Activated naive CD8-positive, alpha-beta T cell treated with anti-CD3 and anti-CD28 coated beads for 36 hours (primary cell): ENCODE measurements at regions not wholly inside any gene's neighbourhood (a gene's known extent, or its start where the extent isn't known, plus 50 kb on each side); places are given as distances from the start of the nearest gene placed in this dataset.

Experiments used
- DNase-seq: peaks from one replicate; pipeline ENCODE4 v3.0.0; 2021
- H3K27ac Mint-ChIP-seq: one replicate; pipeline ENCODE4 v1.8.0; 2022; ENCODE audit warnings: mild to moderate bottlenecking, moderate library complexity, mixed read lengths
- H3K27me3 Mint-ChIP-seq: one replicate; pipeline ENCODE4 v1.8.0; 2022; ENCODE audit warnings: mild to moderate bottlenecking, mixed read lengths
- H3K36me3 Mint-ChIP-seq: one replicate; pipeline ENCODE4 v1.8.0; 2021; ENCODE audit warnings: mild to moderate bottlenecking, mixed read lengths
- H3K4me1 Mint-ChIP-seq: one replicate; pipeline ENCODE4 v1.8.0; 2021; ENCODE audit warnings: mixed read lengths
- H3K4me3 Mint-ChIP-seq: one replicate; pipeline ENCODE4 v1.8.0; 2022; ENCODE audit warnings: mild to moderate bottlenecking, moderate library complexity, mixed read lengths
- H3K9me3 Mint-ChIP-seq: one replicate; pipeline ENCODE4 v1.8.0; 2022; ENCODE audit warnings: mixed read lengths

DNA sequence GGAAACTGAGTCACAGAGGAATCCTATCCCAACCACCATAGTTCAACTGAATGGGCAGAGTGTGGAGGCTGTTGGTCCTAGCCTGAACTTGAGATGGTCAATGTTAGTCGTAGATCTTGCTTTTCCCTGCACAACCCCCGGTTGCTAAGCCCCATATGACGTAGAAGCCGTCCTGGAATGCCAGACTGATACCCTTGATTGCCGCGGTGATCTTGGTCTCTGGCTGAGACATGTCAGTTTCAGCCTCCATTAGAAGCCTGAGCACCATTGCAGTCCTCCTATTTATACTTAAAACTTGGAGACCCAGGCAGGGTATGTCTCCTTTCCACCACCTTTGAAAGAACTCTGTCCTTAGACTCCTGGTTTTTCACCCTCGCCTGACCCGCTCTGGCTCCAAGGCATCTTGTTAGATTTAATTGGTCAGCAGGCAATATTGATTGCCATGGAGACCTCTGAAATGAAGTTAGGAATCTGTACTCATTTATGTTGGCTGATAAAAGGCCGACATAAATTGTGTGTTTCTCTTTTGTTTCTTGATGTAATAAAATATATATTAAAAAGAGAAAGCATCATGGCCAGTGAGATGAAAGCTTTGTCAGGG is 53.4 kb downstream of the RPLP1 start:
- Mint-ChIP-seq H3K9me3 (peaks cover 5% of the 10 kb centered on the region), H3K4me3 (no peak overlapping the region), H3K4me1 (peaks cover 6% of the 10 kb centered on the region), H3K27me3 (no peaks in the 10 kb centered on the region), H3K36me3 (peaks cover 2% of the 10 kb centered on the region), H3K27ac (no peak overlapping the region)
- DNase-seq: no peak

DNA sequence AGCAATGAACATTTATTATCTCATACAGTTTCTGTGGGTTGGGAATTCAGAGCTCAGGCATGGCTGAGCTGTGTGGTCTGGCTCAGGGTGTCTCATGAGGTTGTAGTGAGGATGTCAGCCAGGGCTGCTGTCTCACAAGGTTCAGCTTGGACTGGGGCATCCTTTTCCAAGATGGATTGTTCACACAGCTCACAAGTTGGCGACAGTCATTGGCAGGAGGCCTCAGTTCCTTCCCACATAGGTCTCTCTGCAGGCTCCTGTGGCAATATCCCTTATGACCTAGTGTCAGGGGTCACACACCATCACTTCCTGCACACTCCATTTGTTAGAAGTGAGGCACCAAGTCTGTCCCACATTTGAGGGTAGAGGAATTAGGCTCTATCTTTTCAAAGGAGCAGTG is 56.0 kb downstream of the RPLP1 start:
- Mint-ChIP-seq H3K27me3 (peaks cover 12% of the 10 kb centered on the region), H3K9me3 (peaks cover 5% of the 10 kb centered on the region), H3K4me3 (no peak overlapping the region), H3K4me1 (peaks cover 6% of the 10 kb centered on the region), H3K36me3 (peaks cover 2% of the 10 kb centered on the region), H3K27ac (no peak overlapping the region)
- no peak for DNase-seq

DNA sequence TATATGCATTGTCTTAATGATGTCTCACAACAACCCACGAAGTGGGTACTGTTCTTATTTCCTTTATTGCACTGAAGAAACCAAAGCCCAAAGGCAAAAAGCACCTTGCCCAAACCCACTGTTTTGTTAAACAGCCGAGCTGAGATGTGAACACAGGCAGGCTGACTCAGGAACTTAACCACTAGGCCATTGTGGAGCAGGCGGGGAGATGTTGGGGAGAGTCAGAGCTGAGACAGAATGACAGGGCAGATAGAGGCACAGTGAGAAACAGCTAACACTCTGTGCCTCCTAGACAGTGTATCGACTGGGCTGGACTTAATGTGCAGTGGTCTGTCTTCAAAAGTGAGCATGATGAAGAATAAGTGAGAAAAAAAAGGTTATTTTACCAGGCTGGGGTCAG is 56.5 kb downstream of the RPLP1 start:
- no peak for DNase-seq
- peaks cover 2% of the 10 kb centered on the region for H3K36me3 Mint-ChIP-seq
- H3K27me3 Mint-ChIP-seq: peaks cover 15% of the 10 kb centered on the region
- no peak overlapping the region for H3K4me3 Mint-ChIP-seq
- H3K9me3 Mint-ChIP-seq: peaks cover 5% of the 10 kb centered on the region
- no peak overlapping the region for H3K27ac Mint-ChIP-seq
- peaks cover 6% of the 10 kb centered on the region for H3K4me1 Mint-ChIP-seq

DNA sequence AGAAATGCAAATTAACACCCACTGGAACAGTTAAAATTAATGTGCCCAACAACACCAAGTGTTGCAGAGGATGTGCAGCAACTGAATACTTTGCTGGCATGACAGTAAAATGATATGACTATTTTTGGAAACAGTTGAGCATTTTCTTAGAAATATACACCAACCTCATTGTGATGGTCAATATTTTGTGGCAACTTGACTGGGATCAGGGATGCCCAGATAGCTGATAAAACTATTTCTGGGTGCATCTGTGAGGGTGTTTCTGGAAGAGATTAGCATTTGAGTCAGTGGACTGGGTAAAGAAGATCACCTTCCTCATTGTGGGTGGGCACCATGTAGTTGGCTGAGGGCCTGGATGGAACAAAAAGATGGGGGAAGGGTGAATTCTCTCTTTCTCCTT is 57.9 kb downstream of the RPLP1 start:
- no peak for DNase-seq
- no peak overlapping the region for H3K4me3 Mint-ChIP-seq
- peaks cover 6% of the 10 kb centered on the region for H3K4me1 Mint-ChIP-seq
- H3K27me3 Mint-ChIP-seq: peaks cover 15% of the 10 kb centered on the region
- H3K36me3 Mint-ChIP-seq: peaks cover 2% of the 10 kb centered on the region
- H3K9me3 Mint-ChIP-seq: peaks cover 7% of the 10 kb centered on the region
- H3K27ac Mint-ChIP-seq: no peak overlapping the region

DNA sequence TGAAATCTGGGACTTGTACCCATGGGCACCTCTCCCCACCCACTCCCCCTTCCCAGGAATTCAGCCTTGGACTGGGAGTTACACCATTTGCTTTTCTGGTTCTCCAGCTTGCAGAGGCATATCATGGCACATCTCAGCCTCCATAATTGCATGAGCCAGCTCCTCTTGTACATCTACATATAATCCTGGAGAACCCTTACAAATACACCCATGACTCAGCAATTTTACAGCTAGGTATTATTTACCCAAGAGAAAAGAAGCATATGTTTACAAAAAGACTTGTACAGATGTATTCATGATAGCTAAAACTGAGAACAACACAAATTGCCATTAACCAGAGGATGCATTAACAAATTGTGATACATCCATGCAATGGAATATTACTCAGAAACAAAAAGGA is 58.4 kb downstream of the RPLP1 start:
- no peak overlapping the region for H3K4me3 Mint-ChIP-seq
- H3K36me3 Mint-ChIP-seq: peaks cover 2% of the 10 kb centered on the region
- no peak overlapping the region for H3K27ac Mint-ChIP-seq
- no peak for DNase-seq
- H3K27me3 Mint-ChIP-seq: peaks cover 15% of the 10 kb centered on the region
- H3K4me1 Mint-ChIP-seq: peaks cover 6% of the 10 kb centered on the region
- peaks cover 7% of the 10 kb centered on the region for H3K9me3 Mint-ChIP-seq

DNA sequence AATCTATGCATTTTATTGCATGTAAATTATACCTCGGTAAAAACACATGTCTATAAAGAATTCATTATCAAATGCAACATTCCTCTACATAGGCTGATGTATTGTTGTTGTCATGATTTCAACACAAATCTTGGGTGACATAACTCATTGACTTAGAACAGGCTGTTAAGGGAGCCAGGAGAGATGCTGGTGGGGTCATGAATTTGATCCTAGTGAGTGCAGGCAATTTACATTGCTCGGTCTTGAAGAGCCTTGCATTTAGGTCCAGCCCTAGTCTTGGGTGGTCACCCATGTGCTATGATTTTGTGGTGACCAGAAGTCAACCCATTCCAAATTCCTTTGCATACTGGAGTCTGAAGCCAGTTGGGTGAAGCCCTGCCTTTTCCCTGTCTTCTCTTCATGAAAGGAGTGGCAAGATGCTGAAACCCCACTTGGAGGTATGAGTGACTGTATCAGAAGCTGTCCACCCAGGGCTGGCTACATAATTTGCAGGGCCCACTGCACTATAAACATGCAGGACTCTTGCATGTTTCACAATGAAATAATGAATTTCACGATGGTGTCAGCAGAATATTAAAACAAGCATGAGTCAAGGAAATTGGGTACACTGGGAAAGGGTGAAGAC is 59.2 kb downstream of the RPLP1 start:
- H3K4me3 Mint-ChIP-seq: no peak overlapping the region
- H3K27me3 Mint-ChIP-seq: peaks cover 15% of the 10 kb centered on the region
- DNase-seq: no peak
- H3K9me3 Mint-ChIP-seq: peaks cover 7% of the 10 kb centered on the region
- peaks cover 6% of the 10 kb centered on the region for H3K4me1 Mint-ChIP-seq
- peaks cover 2% of the 10 kb centered on the region for H3K36me3 Mint-ChIP-seq
- H3K27ac Mint-ChIP-seq: no peak overlapping the region

DNA sequence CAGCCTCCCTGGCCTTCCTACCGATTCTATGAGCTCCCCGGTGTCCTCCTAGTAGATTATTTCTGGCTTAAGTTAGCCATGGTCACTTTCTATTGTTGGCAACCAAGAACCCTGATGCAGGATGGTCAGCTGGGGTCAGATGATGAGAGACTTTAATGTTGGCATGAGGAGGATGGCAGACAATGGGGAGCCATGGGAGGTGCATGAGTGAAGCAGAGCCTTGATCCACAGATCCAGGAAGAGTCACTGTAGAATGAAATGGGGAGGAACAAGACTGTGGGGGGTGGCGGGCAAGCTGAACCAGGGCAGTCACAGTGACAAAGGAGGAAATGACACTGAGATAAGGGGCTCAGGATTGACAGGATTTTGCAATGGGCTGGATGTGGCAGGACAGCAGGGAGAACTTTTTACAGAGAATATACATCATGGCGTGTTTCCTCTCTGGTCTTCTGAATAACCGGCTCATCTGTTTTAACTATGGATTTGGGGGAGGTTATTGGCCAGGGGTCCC is 60.9 kb downstream of the RPLP1 start:
- no peak for DNase-seq
- no peak overlapping the region for H3K27ac Mint-ChIP-seq
- peaks cover 7% of the 10 kb centered on the region for H3K9me3 Mint-ChIP-seq
- no peak overlapping the region for H3K4me3 Mint-ChIP-seq
- peaks cover 6% of the 10 kb centered on the region for H3K4me1 Mint-ChIP-seq
- peaks cover 2% of the 10 kb centered on the region for H3K36me3 Mint-ChIP-seq
- H3K27me3 Mint-ChIP-seq: peaks cover 15% of the 10 kb centered on the region

DNA sequence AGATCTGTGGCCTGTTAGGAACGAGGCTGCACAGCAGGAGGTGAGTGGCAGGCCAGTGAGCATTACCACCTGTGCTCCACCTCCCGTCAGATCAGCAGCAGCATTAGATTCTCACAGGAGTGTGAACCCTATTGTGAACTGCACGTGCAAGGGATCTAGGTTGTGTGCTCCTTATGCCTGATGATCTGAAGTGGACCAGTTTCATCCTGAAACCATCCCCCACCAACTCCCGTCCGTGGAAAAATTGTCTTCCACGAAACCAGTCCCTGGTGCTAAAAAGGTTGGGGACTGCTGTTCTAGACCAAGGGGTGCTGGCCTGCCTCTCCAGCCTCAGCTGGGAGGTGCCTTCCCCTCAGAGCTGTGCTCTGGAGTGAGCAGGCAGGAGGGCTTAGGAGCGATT is 61.4 kb downstream of the RPLP1 start:
- Mint-ChIP-seq H3K27me3 (peaks cover 15% of the 10 kb centered on the region), H3K4me3 (no peak overlapping the region), H3K9me3 (peaks cover 7% of the 10 kb centered on the region), H3K27ac (no peak overlapping the region), H3K36me3 (peaks cover 2% of the 10 kb centered on the region), H3K4me1 (peaks cover 6% of the 10 kb centered on the region)
- DNase-seq: no peak

DNA sequence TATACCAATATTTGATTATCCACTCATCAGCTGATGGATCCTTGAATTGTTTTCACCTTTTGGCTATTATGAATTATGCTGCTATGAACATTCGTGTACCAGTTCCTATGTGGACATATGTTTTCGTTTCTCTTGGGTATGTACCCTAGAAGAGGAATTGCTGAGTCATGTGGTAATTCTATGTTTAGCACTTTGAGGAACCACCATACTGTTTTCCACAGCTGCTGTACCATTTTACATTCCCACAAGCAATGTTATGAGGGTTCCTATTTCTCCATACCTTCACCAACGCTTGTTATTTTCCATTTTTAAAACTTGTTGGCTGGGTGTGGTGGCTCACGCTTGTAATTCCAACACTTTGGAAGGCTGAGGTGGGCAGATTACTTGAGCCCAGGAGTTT is 62.9 kb downstream of the RPLP1 start:
- peaks cover 2% of the 10 kb centered on the region for H3K4me1 Mint-ChIP-seq
- peaks cover 17% of the 10 kb centered on the region for H3K27me3 Mint-ChIP-seq
- DNase-seq: no peak
- H3K4me3 Mint-ChIP-seq: no peak overlapping the region
- no peak overlapping the region for H3K27ac Mint-ChIP-seq
- no peaks in the 10 kb centered on the region for H3K36me3 Mint-ChIP-seq
- H3K9me3 Mint-ChIP-seq: peaks cover 2% of the 10 kb centered on the region

DNA sequence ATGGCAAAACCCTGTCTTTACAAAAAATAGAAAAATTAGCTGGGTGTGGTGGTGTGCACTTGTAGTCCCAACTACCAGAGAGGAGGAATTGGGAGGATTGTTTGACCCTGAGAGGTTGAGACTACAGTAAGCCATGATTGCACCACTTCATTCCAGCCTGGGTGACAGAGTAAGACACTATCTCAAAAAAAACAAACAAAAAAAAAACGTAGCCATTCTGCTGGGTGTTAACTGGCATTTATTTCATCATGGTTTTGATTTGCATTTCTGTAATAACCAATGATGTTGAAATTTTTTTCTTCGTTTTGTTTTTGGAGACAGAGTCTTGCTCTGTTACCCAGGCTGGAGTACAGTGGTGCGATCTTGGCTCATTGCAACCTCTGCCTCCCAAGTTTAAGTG is 63.3 kb downstream of the RPLP1 start:
- Mint-ChIP-seq H3K4me1 (no peaks in the 10 kb centered on the region), H3K36me3 (no peaks in the 10 kb centered on the region), H3K9me3 (peaks cover 2% of the 10 kb centered on the region), H3K27me3 (peaks cover 17% of the 10 kb centered on the region), H3K4me3 (no peak overlapping the region), H3K27ac (no peak overlapping the region)
- DNase-seq: no peak

DNA sequence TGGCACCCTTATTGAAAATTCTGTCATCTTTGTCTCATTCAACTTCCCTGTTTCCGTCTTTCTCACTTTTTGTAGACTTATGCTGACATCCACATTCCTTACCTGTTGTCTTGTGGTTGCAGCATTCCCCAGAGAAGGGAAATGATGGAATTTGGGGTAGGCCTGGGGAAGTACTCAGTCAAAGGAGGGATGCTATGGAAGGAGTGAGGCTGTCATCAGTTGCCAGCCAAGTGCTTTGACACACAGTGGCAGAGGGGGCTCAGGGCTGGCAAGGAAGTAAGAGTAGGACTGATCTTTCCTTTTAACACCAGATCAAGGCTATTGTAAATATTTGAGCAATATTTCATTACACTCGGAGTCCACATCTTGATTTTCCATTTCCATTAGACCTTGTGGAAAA is 64.4 kb downstream of the RPLP1 start:
- H3K4me3 Mint-ChIP-seq: no peak overlapping the region
- no peak overlapping the region for H3K27ac Mint-ChIP-seq
- no peaks in the 10 kb centered on the region for H3K4me1 Mint-ChIP-seq
- H3K36me3 Mint-ChIP-seq: no peaks in the 10 kb centered on the region
- no peak for DNase-seq
- peaks cover 17% of the 10 kb centered on the region for H3K27me3 Mint-ChIP-seq
- peaks cover 2% of the 10 kb centered on the region for H3K9me3 Mint-ChIP-seq

DNA sequence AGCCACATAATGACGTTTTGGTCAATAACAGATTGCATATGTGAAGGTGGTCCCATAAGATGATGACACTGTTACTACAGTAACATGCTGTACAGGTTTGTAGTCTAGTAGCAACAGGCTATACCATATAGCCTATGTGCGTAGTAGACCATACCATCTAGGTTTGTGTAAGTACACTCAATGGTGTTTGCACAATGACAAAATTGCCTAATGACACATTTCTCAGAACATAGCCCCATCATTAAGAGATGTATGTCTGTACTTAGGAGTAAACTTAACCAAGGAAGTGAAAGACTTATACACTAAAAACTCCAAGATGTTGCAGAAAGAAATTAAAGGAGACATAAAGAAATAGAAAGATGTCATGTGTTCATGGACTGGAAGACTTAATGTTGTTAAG is 66.2 kb downstream of the RPLP1 start:
- no peaks in the 10 kb centered on the region for H3K36me3 Mint-ChIP-seq
- H3K4me3 Mint-ChIP-seq: no peak overlapping the region
- H3K9me3 Mint-ChIP-seq: peaks cover 2% of the 10 kb centered on the region
- H3K27ac Mint-ChIP-seq: no peak overlapping the region
- no peak for DNase-seq
- H3K4me1 Mint-ChIP-seq: peaks cover 5% of the 10 kb centered on the region
- H3K27me3 Mint-ChIP-seq: peaks cover 3% of the 10 kb centered on the region

DNA sequence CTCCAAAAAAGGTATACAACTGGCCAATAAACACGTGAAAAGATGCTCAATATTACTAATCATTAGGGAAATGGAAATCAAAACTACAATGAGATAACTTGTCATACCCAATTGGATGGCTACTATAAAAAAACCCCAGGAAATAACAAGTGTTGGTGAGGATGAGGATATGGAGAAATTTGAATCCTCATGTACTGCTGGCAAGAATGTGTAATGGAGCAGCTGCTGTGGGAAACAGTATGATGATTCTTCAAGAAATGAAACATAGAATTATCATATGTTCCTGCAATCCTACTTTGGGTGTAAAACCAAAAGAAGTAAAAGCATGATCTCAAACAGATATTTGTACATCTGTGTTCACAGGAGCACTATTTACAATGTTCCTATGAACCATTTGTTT is 67.4 kb downstream of the RPLP1 start:
- DNase-seq: no peak
- H3K4me1 Mint-ChIP-seq: peaks cover 5% of the 10 kb centered on the region
- peaks cover 3% of the 10 kb centered on the region for H3K27me3 Mint-ChIP-seq
- H3K27ac Mint-ChIP-seq: no peak overlapping the region
- H3K9me3 Mint-ChIP-seq: peaks cover 2% of the 10 kb centered on the region
- H3K36me3 Mint-ChIP-seq: no peaks in the 10 kb centered on the region
- no peak overlapping the region for H3K4me3 Mint-ChIP-seq

DNA sequence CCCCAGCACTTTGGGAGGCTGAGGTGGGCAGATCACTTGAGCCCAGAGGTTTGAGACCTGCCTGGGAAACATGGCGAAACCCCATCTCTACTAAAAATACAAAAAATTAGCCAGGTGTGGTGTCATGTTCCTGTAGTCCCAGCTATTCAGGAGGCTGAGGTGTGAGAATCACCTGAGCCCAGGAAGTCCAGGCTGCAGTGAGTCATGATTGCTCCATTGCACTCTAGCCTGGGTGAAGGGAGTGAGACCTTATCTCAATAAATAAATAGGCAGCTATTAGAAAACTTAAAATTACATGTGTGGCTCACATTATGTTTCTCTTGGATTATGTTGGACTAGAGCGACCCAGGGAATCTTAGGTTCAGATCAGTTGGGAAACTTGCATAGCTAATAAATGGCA is 69.7 kb downstream of the RPLP1 start:
- no peaks in the 10 kb centered on the region for H3K9me3 Mint-ChIP-seq
- no peaks in the 10 kb centered on the region for H3K36me3 Mint-ChIP-seq
- DNase-seq: no peak
- H3K27ac Mint-ChIP-seq: no peak overlapping the region
- H3K27me3 Mint-ChIP-seq: peaks cover 3% of the 10 kb centered on the region
- no peak overlapping the region for H3K4me3 Mint-ChIP-seq
- H3K4me1 Mint-ChIP-seq: peaks cover 5% of the 10 kb centered on the region

DNA sequence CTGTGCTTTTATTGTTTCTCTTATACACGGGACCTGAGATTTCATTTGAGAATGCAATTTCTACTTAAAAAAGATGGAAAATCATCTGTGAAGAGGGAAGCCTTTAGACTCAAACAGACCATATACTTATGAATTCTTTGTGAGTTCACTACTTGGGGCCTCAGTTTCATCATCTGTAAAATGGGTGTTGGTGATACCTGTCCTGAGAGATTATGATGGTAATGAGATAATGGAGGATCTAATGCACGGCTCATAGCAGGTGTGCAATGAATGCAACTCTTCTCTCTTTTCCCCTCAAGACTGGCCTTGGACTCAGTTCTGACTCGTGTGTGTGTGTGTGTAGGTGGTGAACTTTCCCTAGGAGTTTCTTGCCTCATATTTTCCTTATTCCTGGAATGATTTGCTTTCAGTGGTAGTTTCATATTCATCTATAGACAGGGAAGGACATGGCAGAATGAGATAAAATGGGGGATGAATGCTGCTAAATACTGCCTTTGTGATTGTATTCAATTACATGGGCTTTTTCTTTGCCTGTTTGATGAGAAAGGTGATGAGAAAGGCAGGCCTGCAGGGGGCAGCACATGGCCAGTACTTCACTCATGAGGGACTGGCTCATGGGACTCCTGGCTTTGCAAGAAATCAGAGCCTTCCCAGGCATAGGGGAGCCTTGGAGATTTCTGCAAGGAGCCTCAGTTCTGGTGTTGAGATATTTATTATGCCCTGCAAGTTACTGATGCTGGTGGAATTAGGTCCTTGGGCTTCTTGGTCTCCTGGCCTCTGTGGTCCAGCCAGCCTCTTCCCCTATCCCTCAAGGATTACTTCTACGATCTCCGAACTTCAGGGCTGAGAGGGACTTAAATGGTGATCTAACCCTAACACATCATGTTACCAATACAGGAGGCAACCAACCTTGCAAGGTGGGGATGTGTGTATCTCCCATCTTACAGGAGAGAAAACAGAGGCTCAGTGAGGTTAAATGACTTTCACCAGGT is 70.7 kb downstream of the RPLP1 start:
- no peaks in the 10 kb centered on the region for H3K9me3 Mint-ChIP-seq
- peaks cover 5% of the 10 kb centered on the region for H3K4me1 Mint-ChIP-seq
- no peak overlapping the region for H3K4me3 Mint-ChIP-seq
- H3K36me3 Mint-ChIP-seq: no peaks in the 10 kb centered on the region
- peak; percentile 59 for DNase-seq
- H3K27me3 Mint-ChIP-seq: peaks cover 3% of the 10 kb centered on the region
- no peak overlapping the region for H3K27ac Mint-ChIP-seq
